Central memory CD8-positive, alpha-beta T cell (primary cell): ENCODE measurements at regions not wholly inside any gene's neighbourhood (a gene's known extent, or its start where the extent isn't known, plus 50 kb on each side); places are given as distances from the start of the nearest gene placed in this dataset.

ENCODE experiments used
- ATAC-seq: fragments of 150-1000 bp; cut with Tn5 transposase; replicated peaks from 2 replicates; pipeline ENCODE4 v1.10.0; 2022; ENCODE audit warnings: mild to moderate bottlenecking, moderate FRiP score, moderate number of reproducible peaks; ENCODE audit not compliant: poor library complexity, severe bottlenecking; ENCODE audit errors: extremely low read depth
- DNase-seq, 2 donors: peaks; one replicate each; pipeline ENCODE4 v3.0.0; 2021; ENCODE audit warnings: low spot score in 2 of 2
- H3K27ac Mint-ChIP-seq: one replicate; pipeline ENCODE4 v1.8.0; 2022; ENCODE audit warnings: low read depth, mild to moderate bottlenecking, moderate library complexity, mixed read lengths
- H3K27me3 Mint-ChIP-seq: one replicate; pipeline ENCODE4 v1.8.0; 2022; ENCODE audit warnings: mixed read lengths
- H3K36me3 Mint-ChIP-seq: one replicate; pipeline ENCODE4 v1.8.0; 2022; ENCODE audit warnings: mild to moderate bottlenecking, moderate library complexity, mixed read lengths; ENCODE audit not compliant: insufficient read depth
- H3K4me1 Mint-ChIP-seq: one replicate; pipeline ENCODE4 v1.8.0; 2022; ENCODE audit warnings: mixed read lengths
- H3K4me3 Mint-ChIP-seq: one replicate; pipeline ENCODE4 v1.8.0; 2022; ENCODE audit warnings: mild to moderate bottlenecking, moderate library complexity, mixed read lengths
- H3K9me3 Mint-ChIP-seq: one replicate; pipeline ENCODE4 v1.8.0; 2022; ENCODE audit warnings: mixed read lengths

DNA sequence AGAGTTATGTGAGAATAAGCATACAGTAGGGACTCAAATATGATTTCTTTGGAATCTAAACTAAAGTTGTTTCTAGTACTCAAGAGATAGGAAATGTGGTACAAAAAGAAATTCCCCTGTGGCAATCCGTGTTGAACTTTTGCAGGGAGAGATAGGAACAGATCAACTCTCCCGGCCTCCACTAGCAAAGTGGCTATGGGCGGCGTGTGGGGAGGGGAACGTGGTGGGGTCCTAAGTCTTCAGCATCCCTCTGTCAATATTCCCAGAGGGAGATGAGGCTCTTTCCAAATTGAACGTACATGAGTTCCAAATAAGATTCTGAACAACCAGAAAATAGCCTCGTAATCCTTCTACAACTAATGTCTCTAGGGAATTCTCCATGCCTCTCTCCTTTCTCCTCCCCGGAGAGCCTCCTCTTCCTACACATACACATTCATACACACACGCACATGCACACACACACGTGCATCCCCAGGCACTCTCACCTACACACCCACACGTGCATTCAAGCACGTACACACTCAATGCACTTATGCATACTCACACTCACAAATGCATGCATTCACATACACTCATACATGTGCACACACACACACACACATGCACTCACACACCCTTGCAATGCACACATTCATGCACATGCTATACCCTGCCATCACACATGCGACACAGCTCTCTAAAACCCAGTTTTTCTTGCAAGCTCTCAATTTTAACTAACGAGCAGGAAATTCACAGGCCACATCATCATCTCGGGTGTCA lies 244.8 kb downstream of the MAF start:
- ATAC-seq: no peak
- Mint-ChIP-seq H3K36me3 (peaks cover 2% of the 10 kb centered on the region), H3K9me3 (no peaks in the 10 kb centered on the region), H3K4me3 (no peak overlapping the region), H3K27me3 (no peaks in the 10 kb centered on the region), H3K4me1 (peaks cover 5% of the 10 kb centered on the region), H3K27ac (no peak overlapping the region)
- DNase-seq: no peak

DNA sequence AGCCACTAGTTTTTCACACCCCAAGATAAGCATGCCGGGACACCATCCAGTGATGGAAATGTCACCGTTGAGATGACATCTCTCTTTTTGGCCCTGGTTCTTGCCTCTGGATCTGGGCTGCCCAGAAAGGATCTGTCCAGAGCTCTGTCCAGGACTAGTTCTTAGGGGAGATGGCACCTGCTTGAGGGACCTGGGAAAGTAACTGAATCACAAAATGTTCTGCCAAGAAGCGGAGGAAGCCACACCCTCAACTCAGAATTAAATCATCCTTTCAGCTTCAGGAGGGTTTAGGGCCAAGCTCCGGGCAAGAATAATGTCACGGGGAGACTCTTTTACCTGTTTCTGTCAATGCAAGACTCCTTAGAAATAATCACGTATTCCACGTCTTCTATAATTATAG lies 248.6 kb downstream of the MAF start:
- Mint-ChIP-seq H3K4me3 (no peak overlapping the region), H3K36me3 (peaks cover 2% of the 10 kb centered on the region), H3K27me3 (no peaks in the 10 kb centered on the region), H3K27ac (no peak overlapping the region), H3K4me1 (no peaks in the 10 kb centered on the region), H3K9me3 (no peaks in the 10 kb centered on the region)
- ATAC-seq (no peak), DNase-seq (no peak)

DNA sequence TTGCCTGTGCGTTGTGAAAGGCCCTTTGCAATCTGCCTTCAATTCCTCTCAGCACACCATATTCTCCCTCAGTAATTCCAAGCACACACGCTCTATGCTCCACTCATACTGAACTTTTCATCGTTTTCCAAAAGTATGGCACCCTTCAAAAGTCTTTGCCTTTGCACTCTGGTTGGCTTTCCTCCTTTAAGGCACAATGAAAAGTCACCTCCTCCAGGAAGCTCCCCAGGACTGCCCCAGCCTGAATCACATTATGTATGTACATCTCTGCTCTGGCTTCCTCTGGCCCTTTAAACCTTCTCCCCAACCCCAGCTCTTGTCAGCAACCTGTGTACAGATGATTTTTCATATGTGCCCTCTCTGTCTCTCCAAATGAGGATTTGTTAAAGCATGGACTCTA lies 250.7 kb downstream of the MAF start:
- Mint-ChIP-seq H3K27me3 (no peaks in the 10 kb centered on the region), H3K4me3 (no peak overlapping the region), H3K27ac (no peak overlapping the region), H3K36me3 (no peaks in the 10 kb centered on the region), H3K4me1 (no peaks in the 10 kb centered on the region), H3K9me3 (no peaks in the 10 kb centered on the region)
- no peak for ATAC-seq
- no peak for DNase-seq

DNA sequence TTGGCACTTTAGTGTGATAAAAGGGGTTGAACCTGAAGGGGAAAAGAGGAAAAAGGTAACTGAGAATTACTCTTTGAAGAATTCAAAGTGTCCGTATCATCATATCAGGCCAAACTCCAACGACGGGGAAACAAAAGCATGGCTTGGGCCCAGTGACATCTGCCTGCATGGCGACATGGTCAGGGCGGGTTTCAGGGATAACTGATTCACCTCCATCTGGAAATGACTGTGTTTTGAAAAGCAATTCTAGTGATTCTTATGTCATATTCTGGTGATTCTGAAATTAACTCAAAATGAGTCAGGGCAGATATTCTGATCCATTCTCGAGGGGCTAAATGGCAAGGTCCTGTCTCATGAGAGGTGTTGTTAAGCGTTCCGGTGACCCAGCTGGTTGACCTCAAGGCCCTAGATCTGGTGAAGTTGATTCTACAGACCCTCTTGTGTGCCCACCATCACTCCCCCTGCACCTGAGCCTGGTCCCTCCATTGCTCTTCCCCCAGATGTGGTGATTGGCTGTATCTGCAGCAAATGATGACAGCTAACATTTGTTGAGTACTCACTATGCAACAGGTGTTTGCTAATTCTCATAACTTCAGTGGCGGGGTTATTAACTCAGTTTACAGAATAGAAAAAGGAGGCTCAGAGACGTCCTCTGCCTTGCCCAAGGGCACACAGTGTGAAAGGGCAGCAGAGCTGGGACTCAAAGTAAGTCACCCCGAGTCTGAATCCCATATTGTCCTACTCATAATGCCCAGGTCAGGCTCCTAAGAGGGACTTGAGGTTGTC lies 251.8 kb downstream of the MAF start:
- no peak for DNase-seq

GRCh38 chr16:79347277-79347676 lies 253.3 kb downstream of the MAF start:
- Mint-ChIP-seq H3K4me1 (no peaks in the 10 kb centered on the region), H3K4me3 (no peak overlapping the region), H3K27ac (no peak overlapping the region), H3K27me3 (no peaks in the 10 kb centered on the region), H3K36me3 (peaks cover 1% of the 10 kb centered on the region), H3K9me3 (no peaks in the 10 kb centered on the region)
- DNase-seq: no peak
- no peak for ATAC-seq

More for the DNA sequence above, 251.8 kb downstream of the MAF start:
- Mint-ChIP-seq H3K4me1 (no peaks in the 10 kb centered on the region), H3K36me3 (no peaks in the 10 kb centered on the region), H3K27ac (no peak overlapping the region), H3K27me3 (no peaks in the 10 kb centered on the region), H3K4me3 (no peak overlapping the region), H3K9me3 (no peaks in the 10 kb centered on the region)
- ATAC-seq: no peak

- no peak for ATAC-seq
These were observed 260.7 kb downstream of the MAF start for GRCh38 chr16:79339863-79340262.

DNA sequence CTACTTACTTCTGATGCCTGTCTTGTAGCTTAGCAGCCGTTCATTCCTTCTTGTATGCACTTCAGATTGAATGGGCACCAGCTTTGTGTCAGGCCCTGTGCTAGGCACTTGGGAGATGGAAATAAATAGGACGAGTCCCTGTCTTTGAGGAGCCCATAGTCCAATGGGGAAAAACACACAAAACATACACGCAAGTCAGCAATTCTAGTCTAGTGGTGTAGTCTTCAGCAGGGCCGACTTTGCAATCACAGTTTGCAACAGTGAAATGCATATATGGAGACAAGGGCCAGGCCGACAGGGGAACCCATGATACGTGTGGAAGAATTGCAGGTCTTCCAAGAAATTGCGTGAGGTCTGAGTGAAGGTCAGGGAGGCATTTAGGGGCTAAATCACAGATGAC lies 262.6 kb downstream of the MAF start:
- ATAC-seq (no peak), DNase-seq (no peak)
- Mint-ChIP-seq H3K36me3 (no peaks in the 10 kb centered on the region), H3K27me3 (no peaks in the 10 kb centered on the region), H3K27ac (no peak overlapping the region), H3K4me1 (no peaks in the 10 kb centered on the region), H3K4me3 (no peak overlapping the region), H3K9me3 (no peaks in the 10 kb centered on the region)

More at GRCh38 chr16:79339863-79340262, 260.7 kb downstream of the MAF start:
- no peaks in the 10 kb centered on the region for H3K4me1 Mint-ChIP-seq
- no peak for DNase-seq
- no peaks in the 10 kb centered on the region for H3K27me3 Mint-ChIP-seq
- no peaks in the 10 kb centered on the region for H3K9me3 Mint-ChIP-seq
- no peak overlapping the region for H3K4me3 Mint-ChIP-seq
- peaks cover 1% of the 10 kb centered on the region for H3K36me3 Mint-ChIP-seq
- no peak overlapping the region for H3K27ac Mint-ChIP-seq

- no peaks in the 10 kb centered on the region for H3K4me1 Mint-ChIP-seq
- H3K27me3 Mint-ChIP-seq: no peaks in the 10 kb centered on the region
- DNase-seq (no peak), ATAC-seq (no peak)
- H3K9me3 Mint-ChIP-seq: no peaks in the 10 kb centered on the region
- H3K27ac Mint-ChIP-seq: no peak overlapping the region
- peaks cover 2% of the 10 kb centered on the region for H3K36me3 Mint-ChIP-seq
- H3K4me3 Mint-ChIP-seq: no peak overlapping the region
These were observed 263.9 kb downstream of the MAF start for GRCh38 chr16:79336437-79337229.

- Mint-ChIP-seq H3K4me3 (no peak overlapping the region), H3K36me3 (peaks cover 2% of the 10 kb centered on the region), H3K27me3 (peaks cover 7% of the 10 kb centered on the region), H3K4me1 (peaks cover under 1% of the 10 kb centered on the region), H3K27ac (no peak overlapping the region), H3K9me3 (no peaks in the 10 kb centered on the region)
- ATAC-seq (no peak), DNase-seq (no peak)
These were observed 266.4 kb downstream of the MAF start for GRCh38 chr16:79334127-79334526.

DNA sequence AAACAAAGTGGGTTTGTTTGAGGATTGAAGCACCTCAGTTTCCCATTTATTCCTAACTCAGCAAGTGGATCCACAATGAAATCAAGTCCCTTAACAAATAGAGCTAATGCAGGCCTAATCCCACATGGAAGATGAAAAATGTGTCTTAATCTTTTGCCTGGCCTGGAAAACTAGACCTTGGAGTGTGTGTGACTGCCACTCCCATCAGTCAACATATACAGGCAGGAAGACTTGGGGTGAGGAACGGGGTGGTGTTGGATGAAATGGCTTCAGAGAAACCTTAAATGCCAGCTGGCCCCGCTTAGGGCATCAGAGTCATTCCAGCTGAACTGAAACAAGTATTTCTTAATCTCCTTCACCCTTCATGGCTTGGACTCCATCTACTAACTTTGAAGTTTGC lies 269.5 kb downstream of the MAF start:
- Mint-ChIP-seq H3K4me3 (no peak overlapping the region), H3K4me1 (peaks cover 7% of the 10 kb centered on the region)
- ATAC-seq: no peak

DNA sequence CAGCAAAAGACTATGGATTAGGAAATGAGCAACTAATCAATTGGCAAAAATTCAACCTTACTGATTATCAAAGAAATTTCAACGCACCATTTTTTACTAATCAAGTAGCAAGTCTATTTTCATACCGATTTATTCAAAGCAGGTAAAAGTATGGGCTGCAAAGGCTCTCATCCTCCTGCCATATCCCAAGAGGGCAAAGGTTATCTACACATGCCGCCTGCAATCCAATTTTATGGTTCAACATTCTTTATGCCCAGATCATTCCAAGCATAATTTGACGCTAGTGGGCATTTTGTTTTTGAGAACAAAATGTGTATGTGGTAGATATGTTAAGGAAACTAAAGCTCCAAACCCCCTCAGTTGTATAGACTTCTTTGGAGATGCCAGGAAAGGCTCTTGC lies 270.6 kb downstream of the MAF start:
- Mint-ChIP-seq H3K27ac (no peak overlapping the region), H3K4me3 (no peak overlapping the region), H3K9me3 (no peaks in the 10 kb centered on the region), H3K36me3 (peaks cover 2% of the 10 kb centered on the region), H3K27me3 (peaks cover 17% of the 10 kb centered on the region), H3K4me1 (peaks cover 7% of the 10 kb centered on the region)
- no peak for DNase-seq
- ATAC-seq: no peak

More for the DNA sequence above, 269.5 kb downstream of the MAF start:
- DNase-seq: no peak
- H3K27me3 Mint-ChIP-seq: peaks cover 13% of the 10 kb centered on the region
- no peaks in the 10 kb centered on the region for H3K9me3 Mint-ChIP-seq
- H3K27ac Mint-ChIP-seq: peak overlapping the region; percentile 54
- peaks cover 2% of the 10 kb centered on the region for H3K36me3 Mint-ChIP-seq

- Mint-ChIP-seq H3K27ac (no peak overlapping the region), H3K4me3 (no peak overlapping the region), H3K9me3 (no peaks in the 10 kb centered on the region), H3K36me3 (peaks cover 2% of the 10 kb centered on the region), H3K4me1 (peaks cover 7% of the 10 kb centered on the region), H3K27me3 (peaks cover 18% of the 10 kb centered on the region)
- ATAC-seq: no peak
- no peak for DNase-seq
These were observed 271.4 kb downstream of the MAF start for GRCh38 chr16:79329166-79329521.
